ENCODE measurements at regions not wholly inside any gene's neighbourhood (a gene's known extent, or its start where the extent isn't known, plus 50 kb on each side); places are given as distances from the start of the nearest gene placed in this dataset.

DNA sequence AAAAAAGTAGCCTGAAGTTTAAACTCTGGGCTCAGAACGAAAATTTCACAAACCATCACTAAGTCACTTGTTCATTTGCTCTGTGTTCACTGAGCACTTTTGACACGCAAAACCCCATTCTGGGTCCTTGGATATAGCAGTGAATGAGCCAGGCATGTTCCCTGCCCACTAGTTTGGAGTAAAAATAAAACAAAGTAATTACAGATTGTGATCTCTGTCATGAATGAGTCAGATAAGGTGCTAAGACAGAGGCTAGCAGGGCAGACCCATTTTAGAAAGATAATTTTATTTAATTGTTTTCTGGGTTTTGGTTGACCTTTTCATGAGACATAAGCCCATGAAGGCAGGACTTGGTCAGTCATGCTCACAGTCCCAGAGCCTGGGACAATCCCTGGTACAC, 84.1 kb upstream of the ARHGEF3 start:
- TF ChIP-seq, protein P1, sequence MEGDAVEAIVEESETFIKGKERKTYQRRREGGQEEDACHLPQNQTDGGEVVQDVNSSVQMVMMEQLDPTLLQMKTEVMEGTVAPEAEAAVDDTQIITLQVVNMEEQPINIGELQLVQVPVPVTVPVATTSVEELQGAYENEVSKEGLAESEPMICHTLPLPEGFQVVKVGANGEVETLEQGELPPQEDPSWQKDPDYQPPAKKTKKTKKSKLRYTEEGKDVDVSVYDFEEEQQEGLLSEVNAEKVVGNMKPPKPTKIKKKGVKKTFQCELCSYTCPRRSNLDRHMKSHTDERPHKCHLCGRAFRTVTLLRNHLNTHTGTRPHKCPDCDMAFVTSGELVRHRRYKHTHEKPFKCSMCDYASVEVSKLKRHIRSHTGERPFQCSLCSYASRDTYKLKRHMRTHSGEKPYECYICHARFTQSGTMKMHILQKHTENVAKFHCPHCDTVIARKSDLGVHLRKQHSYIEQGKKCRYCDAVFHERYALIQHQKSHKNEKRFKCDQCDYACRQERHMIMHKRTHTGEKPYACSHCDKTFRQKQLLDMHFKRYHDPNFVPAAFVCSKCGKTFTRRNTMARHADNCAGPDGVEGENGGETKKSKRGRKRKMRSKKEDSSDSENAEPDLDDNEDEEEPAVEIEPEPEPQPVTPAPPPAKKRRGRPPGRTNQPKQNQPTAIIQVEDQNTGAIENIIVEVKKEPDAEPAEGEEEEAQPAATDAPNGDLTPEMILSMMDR (IDR thresholded peaks at IDR 0.05) = no peak
- TF ChIP-seq POLR2AphosphoS5 (IDR thresholded peaks at IDR 0.05; ENCODE audit: low read depth, low read length) (no peak), SIN3A (IDR thresholded peaks at IDR 0.05; ENCODE audit: borderline replicate concordance, insufficient read depth, low read depth, low read length) (no peak), TCF7L2 (IDR thresholded peaks at IDR 0.05; ENCODE audit: low read depth, low read length) (no peak)
- TF ChIP-seq, protein P2, sequence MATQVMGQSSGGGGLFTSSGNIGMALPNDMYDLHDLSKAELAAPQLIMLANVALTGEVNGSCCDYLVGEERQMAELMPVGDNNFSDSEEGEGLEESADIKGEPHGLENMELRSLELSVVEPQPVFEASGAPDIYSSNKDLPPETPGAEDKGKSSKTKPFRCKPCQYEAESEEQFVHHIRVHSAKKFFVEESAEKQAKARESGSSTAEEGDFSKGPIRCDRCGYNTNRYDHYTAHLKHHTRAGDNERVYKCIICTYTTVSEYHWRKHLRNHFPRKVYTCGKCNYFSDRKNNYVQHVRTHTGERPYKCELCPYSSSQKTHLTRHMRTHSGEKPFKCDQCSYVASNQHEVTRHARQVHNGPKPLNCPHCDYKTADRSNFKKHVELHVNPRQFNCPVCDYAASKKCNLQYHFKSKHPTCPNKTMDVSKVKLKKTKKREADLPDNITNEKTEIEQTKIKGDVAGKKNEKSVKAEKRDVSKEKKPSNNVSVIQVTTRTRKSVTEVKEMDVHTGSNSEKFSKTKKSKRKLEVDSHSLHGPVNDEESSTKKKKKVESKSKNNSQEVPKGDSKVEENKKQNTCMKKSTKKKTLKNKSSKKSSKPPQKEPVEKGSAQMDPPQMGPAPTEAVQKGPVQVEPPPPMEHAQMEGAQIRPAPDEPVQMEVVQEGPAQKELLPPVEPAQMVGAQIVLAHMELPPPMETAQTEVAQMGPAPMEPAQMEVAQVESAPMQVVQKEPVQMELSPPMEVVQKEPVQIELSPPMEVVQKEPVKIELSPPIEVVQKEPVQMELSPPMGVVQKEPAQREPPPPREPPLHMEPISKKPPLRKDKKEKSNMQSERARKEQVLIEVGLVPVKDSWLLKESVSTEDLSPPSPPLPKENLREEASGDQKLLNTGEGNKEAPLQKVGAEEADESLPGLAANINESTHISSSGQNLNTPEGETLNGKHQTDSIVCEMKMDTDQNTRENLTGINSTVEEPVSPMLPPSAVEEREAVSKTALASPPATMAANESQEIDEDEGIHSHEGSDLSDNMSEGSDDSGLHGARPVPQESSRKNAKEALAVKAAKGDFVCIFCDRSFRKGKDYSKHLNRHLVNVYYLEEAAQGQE (IDR thresholded peaks at IDR 0.05; ENCODE audit: insufficient read depth in 1 of 2, low read depth in 2 of 2, low read length in 1 of 2) = no peak
